Lower lobe of right lung (tissue), 2 donors: ENCODE measurements at regions not wholly inside any gene's neighbourhood (a gene's known extent, or its start where the extent isn't known, plus 50 kb on each side); places are given as distances from the start of the nearest gene placed in this dataset.

Experiments used
- ATAC-seq, 2 donors: fragments of 200-7000 bp; cut with Tn5 transposase; one replicate each; pipeline ENCODE4 v1.9.1; 2020 to 2022; ENCODE audit warnings: mild to moderate bottlenecking in 2 of 2, moderate library complexity in 2 of 2
- DNase-seq: peaks from one replicate; pipeline ENCODE4 v3.0.0-alpha.2; 2020
- H3K27ac ChIP-seq: fragments of 200-600 bp; one replicate; pipeline ENCODE4 v1.8.0; 2022
- H3K27me3 ChIP-seq: fragments of 200-600 bp; one replicate; pipeline ENCODE4 v1.8.0; 2022; ENCODE audit warnings: low read depth
- H3K36me3 ChIP-seq: fragments of 200-600 bp; one replicate; pipeline ENCODE4 v1.8.0; 2022; ENCODE audit warnings: mild to moderate bottlenecking
- H3K4me1 ChIP-seq: fragments of 200-600 bp; one replicate; pipeline ENCODE4 v1.8.0; 2022
- H3K4me3 ChIP-seq: fragments of 200-600 bp; one replicate; pipeline ENCODE4 v1.8.0; 2022; ENCODE audit warnings: mild to moderate bottlenecking
- H3K9me3 ChIP-seq: fragments of 200-600 bp; one replicate; pipeline ENCODE4 v1.8.0; 2022
- CTCF ChIP-seq: fragments of 200-600 bp; IDR thresholded peaks from one replicate; pipeline ENCODE4 v1.8.0; 2022; ENCODE audit warnings: antibody characterized with exemption, mild to moderate bottlenecking
- intact Hi-C: fragments of 100-400 bp; cut with DNase I; formaldehyde crosslinking; loops from one replicate; pipeline ENCODE4 v1.11.0; 2022
- donor health status: DM: no; HTN: yes; CAD: no; lungs with severe emphysema.

GRCh38 chr5:174284873-174285272, 239.4 kb downstream of the NSG2 start:
- ATAC-seq (no peak), DNase-seq (no peak)
- Histone ChIP-seq H3K4me3 (no peak overlapping the region), H3K36me3 (no peaks in the 10 kb centered on the region), H3K9me3 (no peaks in the 10 kb centered on the region), H3K27ac (no peak overlapping the region), H3K27me3 (peaks cover 5% of the 10 kb centered on the region), H3K4me1 (no peaks in the 10 kb centered on the region)
- intact Hi-C loops, result no loop called here
- no peak for TF ChIP-seq CTCF

GRCh38 chr5:174287761-174288160, 242.3 kb downstream of the NSG2 start:
- ATAC-seq (no peak), DNase-seq (no peak)
- Histone ChIP-seq H3K27me3 (peaks cover 2% of the 10 kb centered on the region), H3K27ac (no peak overlapping the region), H3K4me1 (no peaks in the 10 kb centered on the region), H3K9me3 (no peaks in the 10 kb centered on the region), H3K36me3 (no peaks in the 10 kb centered on the region), H3K4me3 (no peak overlapping the region)
- intact Hi-C loops, result no loop called here
- no peak for TF ChIP-seq CTCF

GRCh38 chr5:174288439-174288838, 242.9 kb downstream of the NSG2 start:
- Histone ChIP-seq H3K9me3 (no peaks in the 10 kb centered on the region), H3K4me1 (no peaks in the 10 kb centered on the region), H3K36me3 (no peaks in the 10 kb centered on the region), H3K27ac (no peak overlapping the region), H3K27me3 (no peaks in the 10 kb centered on the region), H3K4me3 (no peak overlapping the region)
- no peak for DNase-seq
- ATAC-seq, result no peak
- TF ChIP-seq CTCF, result no peak
- intact Hi-C loops, result no loop called here

- TF ChIP-seq CTCF, result no peak
- ATAC-seq (no peak), DNase-seq (no peak)
- no peaks in the 10 kb centered on the region for H3K4me1 ChIP-seq
- H3K27me3 ChIP-seq, result no peaks in the 10 kb centered on the region
- H3K9me3 ChIP-seq, result no peaks in the 10 kb centered on the region
- no peaks in the 10 kb centered on the region for H3K36me3 ChIP-seq
- intact Hi-C loops, result no loop called here
- no peak overlapping the region for H3K4me3 ChIP-seq
- no peak overlapping the region for H3K27ac ChIP-seq
Observed at GRCh38 chr5:174291162-174291561, 245.7 kb downstream of the NSG2 start.

- no peaks in the 10 kb centered on the region for H3K27me3 ChIP-seq
- H3K27ac ChIP-seq, result no peak overlapping the region
- no peaks in the 10 kb centered on the region for H3K36me3 ChIP-seq
- H3K4me3 ChIP-seq, result no peak overlapping the region
- no peak for TF ChIP-seq CTCF
- intact Hi-C loops, result no loop called here
- DNase-seq (no peak), ATAC-seq (no peak)
- no peaks in the 10 kb centered on the region for H3K4me1 ChIP-seq
- no peaks in the 10 kb centered on the region for H3K9me3 ChIP-seq
Observed at GRCh38 chr5:174292348-174292747, 246.8 kb downstream of the NSG2 start.

GRCh38 chr5:174293006-174293405, 247.5 kb downstream of the NSG2 start:
- H3K9me3 ChIP-seq, result no peaks in the 10 kb centered on the region
- H3K27ac ChIP-seq, result no peak overlapping the region
- intact Hi-C loops, result no loop called here
- no peaks in the 10 kb centered on the region for H3K4me1 ChIP-seq
- DNase-seq (no peak), ATAC-seq (no peak)
- no peak for TF ChIP-seq CTCF
- H3K27me3 ChIP-seq, result no peaks in the 10 kb centered on the region
- no peaks in the 10 kb centered on the region for H3K36me3 ChIP-seq
- H3K4me3 ChIP-seq, result no peak overlapping the region
